HCT116 (cell line): ENCODE measurements at regions not wholly inside any gene's neighbourhood (a gene's known extent, or its start where the extent isn't known, plus 50 kb on each side); places are given as distances from the start of the nearest gene placed in this dataset.

ENCODE experiments used
- CTCF ChIP-seq, 3 experiments: fragments of 200-600 bp in 1 of 3; sonication (generic) in 1 of 3; IDR thresholded peaks in 2 of 3; conservative IDR thresholded peaks in 1 of 3; 2 replicates each; pipeline ENCODE4 v1.5.1; 2012 to 2017; ENCODE audit warnings: low read depth in 2 of 3, low read length in 2 of 3, antibody characterized with exemption in 1 of 3, borderline replicate concordance in 1 of 3, control low read depth in 1 of 3, mild to moderate bottlenecking in 1 of 3, mixed read lengths in 1 of 3, mixed run types in 1 of 3, moderate library complexity in 1 of 3; ENCODE audit not compliant: insufficient read depth in 1 of 3
- POLR2AphosphoS5 ChIP-seq: IDR thresholded peaks from 2 replicates; pipeline ENCODE4 v1.6.1; 2011; ENCODE audit warnings: mild to moderate bottlenecking, low read depth, low read length, moderate library complexity
- ZBTB33 ChIP-seq: IDR thresholded peaks from 2 replicates; pipeline ENCODE4 v1.6.1; 2011; ENCODE audit warnings: mild to moderate bottlenecking, low read length, moderate library complexity; ENCODE audit not compliant: insufficient replicate concordance; ENCODE audit errors: extremely low read depth

GRCh38 chr2:173766537-173767289, 198.5 kb downstream of the SP3 start:
- TF ChIP-seq ZBTB33 = no peak
- no peak for TF ChIP-seq CTCF (IDR thresholded peaks at IDR 0.05 in 2 of 3, conservative IDR thresholded peaks at IDR 0.05 in 1 of 3; ENCODE audit: borderline replicate concordance in 1 of 3, insufficient read depth in 1 of 3, low read depth in 2 of 3, low read length in 2 of 3)
- TF ChIP-seq POLR2AphosphoS5 = no peak
